ENCODE measurements at regions not wholly inside any gene's neighbourhood (a gene's known extent, or its start where the extent isn't known, plus 50 kb on each side); places are given as distances from the start of the nearest gene placed in this dataset.

DNA sequence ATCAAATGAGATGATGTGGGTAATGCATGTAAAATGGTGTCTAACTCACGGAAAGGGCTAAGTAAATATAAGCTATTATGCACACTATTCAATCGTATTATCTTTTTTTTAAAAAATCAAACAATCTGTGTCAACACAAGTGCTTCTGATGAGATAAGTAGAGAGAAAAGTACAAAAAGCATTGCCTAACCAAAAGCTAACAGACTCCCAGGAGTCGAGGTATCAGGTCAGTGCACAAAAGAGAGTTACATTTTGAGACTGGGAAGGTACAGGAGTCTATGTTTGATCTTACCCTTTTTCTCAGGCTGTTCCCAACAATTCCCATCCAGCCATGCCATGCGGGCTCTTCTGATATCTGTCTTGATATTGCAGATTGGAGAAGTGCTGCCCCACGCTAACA, 203.3 kb upstream of the ZIC3 start:
- Mint-ChIP-seq H3K27ac (ENCODE audit: unreplicated experiment) (no peak overlapping the region), H3K4me3 (ENCODE audit: unreplicated experiment) (no peak overlapping the region), H3K27me3 (ENCODE audit: unreplicated experiment) (no peaks in the 10 kb centered on the region), H3K4me1 (ENCODE audit: low read depth, unreplicated experiment) (no peaks in the 10 kb centered on the region), H3K9me3 (ENCODE audit: unreplicated experiment) (no peaks in the 10 kb centered on the region), H3K36me3 (ENCODE audit: unreplicated experiment) (no peaks in the 10 kb centered on the region)
- TF ChIP-seq, protein P1, sequence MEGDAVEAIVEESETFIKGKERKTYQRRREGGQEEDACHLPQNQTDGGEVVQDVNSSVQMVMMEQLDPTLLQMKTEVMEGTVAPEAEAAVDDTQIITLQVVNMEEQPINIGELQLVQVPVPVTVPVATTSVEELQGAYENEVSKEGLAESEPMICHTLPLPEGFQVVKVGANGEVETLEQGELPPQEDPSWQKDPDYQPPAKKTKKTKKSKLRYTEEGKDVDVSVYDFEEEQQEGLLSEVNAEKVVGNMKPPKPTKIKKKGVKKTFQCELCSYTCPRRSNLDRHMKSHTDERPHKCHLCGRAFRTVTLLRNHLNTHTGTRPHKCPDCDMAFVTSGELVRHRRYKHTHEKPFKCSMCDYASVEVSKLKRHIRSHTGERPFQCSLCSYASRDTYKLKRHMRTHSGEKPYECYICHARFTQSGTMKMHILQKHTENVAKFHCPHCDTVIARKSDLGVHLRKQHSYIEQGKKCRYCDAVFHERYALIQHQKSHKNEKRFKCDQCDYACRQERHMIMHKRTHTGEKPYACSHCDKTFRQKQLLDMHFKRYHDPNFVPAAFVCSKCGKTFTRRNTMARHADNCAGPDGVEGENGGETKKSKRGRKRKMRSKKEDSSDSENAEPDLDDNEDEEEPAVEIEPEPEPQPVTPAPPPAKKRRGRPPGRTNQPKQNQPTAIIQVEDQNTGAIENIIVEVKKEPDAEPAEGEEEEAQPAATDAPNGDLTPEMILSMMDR (IDR thresholded peaks at IDR 0.05; ENCODE audit: partially characterized antibody, unreplicated experiment) = no peak
- no peak for DNase-seq

DNA sequence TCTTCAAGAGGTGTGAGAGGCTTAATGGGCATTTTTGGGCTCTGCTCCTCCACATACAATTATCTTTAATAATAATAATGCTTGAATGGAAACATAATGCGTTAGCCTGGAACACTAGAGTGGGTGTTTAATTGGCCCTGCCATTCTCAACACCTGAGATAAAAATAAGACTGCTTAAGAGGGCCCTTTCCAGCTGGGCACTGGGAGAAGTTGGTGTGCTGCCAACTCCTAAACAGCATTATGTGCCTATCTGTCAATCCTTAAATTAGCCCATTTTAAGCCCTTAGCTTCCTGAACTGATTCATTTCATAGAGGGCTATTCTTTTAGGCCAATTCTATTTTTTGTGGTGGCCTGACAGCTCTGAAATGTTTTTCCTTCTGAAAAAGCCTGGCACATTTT, 211.1 kb upstream of the ZIC3 start:
- Mint-ChIP-seq H3K4me3 (ENCODE audit: unreplicated experiment) (no peak overlapping the region), H3K9me3 (ENCODE audit: unreplicated experiment) (no peaks in the 10 kb centered on the region), H3K27me3 (ENCODE audit: unreplicated experiment) (no peaks in the 10 kb centered on the region), H3K4me1 (ENCODE audit: low read depth, unreplicated experiment) (no peaks in the 10 kb centered on the region), H3K27ac (ENCODE audit: unreplicated experiment) (no peak overlapping the region), H3K36me3 (ENCODE audit: unreplicated experiment) (no peaks in the 10 kb centered on the region)
- TF ChIP-seq, protein P1 (IDR thresholded peaks at IDR 0.05; ENCODE audit: partially characterized antibody, unreplicated experiment) = no peak
- DNase-seq = no peak

DNA sequence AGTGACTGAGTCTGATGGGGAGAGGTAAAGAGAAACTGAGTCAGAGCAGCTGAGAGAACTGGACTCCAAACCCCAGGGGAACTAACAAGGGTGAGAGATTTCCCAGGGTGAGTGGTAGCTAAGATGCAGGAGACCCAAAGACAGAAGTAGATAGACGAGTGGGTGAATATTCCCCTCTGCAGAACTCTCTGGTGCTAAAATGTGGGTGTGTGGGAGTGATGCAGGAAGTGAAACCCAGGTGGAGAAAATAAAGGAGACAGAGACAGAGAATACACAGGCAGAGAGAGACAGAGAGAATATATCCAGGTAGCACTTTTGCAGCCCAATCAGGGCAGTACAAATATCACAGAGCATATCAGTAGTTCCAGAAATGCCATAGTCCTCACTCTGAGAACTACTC, 212.5 kb upstream of the ZIC3 start:
- no peaks in the 10 kb centered on the region for H3K36me3 Mint-ChIP-seq (ENCODE audit: unreplicated experiment)
- no peaks in the 10 kb centered on the region for H3K4me1 Mint-ChIP-seq (ENCODE audit: low read depth, unreplicated experiment)
- H3K27ac Mint-ChIP-seq (ENCODE audit: unreplicated experiment) = no peak overlapping the region
- DNase-seq = no peak
- no peak overlapping the region for H3K4me3 Mint-ChIP-seq (ENCODE audit: unreplicated experiment)
- TF ChIP-seq, protein P1 (IDR thresholded peaks at IDR 0.05; ENCODE audit: partially characterized antibody, unreplicated experiment) = no peak
- no peaks in the 10 kb centered on the region for H3K27me3 Mint-ChIP-seq (ENCODE audit: unreplicated experiment)
- no peaks in the 10 kb centered on the region for H3K9me3 Mint-ChIP-seq (ENCODE audit: unreplicated experiment)

DNA sequence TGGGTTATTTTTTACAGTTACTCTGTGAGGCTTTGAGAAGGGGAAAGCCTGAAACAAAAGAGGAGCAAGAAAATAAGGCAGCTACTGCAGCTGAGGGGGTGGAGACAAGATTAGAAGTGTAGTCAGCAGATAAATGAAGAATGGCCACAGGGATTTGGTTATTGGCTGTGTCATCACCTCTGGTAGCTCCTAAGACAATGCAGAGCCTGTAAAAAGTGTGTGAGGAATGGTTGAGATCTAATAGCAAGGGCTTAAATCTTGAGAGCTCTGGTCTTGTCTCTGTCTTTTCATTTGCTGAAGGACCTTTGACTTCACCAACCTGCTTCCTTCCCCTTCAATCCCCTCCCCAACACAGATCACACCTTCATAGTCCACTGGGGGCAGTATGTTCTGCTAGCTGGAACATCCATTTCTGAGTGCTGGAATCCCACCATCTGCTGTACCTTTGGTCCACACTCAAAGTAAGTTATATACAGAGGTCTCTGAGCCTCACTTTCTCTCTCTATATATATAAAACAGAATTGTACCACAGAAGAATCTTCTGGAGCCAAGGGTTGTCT, 213.7 kb upstream of the ZIC3 start:
- DNase-seq = no peak
- no peaks in the 10 kb centered on the region for H3K27me3 Mint-ChIP-seq (ENCODE audit: unreplicated experiment)
- H3K4me3 Mint-ChIP-seq (ENCODE audit: unreplicated experiment) = no peak overlapping the region
- H3K27ac Mint-ChIP-seq (ENCODE audit: unreplicated experiment) = no peak overlapping the region
- no peaks in the 10 kb centered on the region for H3K4me1 Mint-ChIP-seq (ENCODE audit: low read depth, unreplicated experiment)
- H3K9me3 Mint-ChIP-seq (ENCODE audit: unreplicated experiment) = no peaks in the 10 kb centered on the region
- H3K36me3 Mint-ChIP-seq (ENCODE audit: unreplicated experiment) = no peaks in the 10 kb centered on the region
- TF ChIP-seq, protein P1 (IDR thresholded peaks at IDR 0.05; ENCODE audit: partially characterized antibody, unreplicated experiment) = no peak

DNA sequence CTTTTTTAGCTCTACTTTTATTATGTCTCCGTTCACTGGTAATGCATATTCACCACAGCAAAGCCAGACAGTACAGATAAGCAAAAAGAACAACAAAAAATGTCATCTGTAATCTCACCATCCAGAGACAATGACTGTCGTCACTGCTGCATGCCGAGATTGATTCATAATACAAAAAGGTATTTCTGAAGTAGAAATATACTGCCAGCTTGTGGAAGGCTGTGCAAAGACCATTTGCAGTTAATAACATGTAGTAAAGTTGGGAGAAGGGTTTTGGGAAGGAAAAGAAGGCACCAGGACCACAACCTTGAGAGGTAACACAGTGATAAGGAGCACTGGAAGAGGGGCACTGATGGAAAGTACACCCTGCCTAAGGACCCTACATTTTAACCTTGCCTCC, 223.0 kb upstream of the ZIC3 start:
- Mint-ChIP-seq H3K9me3 (ENCODE audit: unreplicated experiment) (no peaks in the 10 kb centered on the region), H3K4me3 (ENCODE audit: unreplicated experiment) (no peak overlapping the region), H3K27me3 (ENCODE audit: unreplicated experiment) (peaks cover 3% of the 10 kb centered on the region), H3K36me3 (ENCODE audit: unreplicated experiment) (no peaks in the 10 kb centered on the region), H3K27ac (ENCODE audit: unreplicated experiment) (no peak overlapping the region), H3K4me1 (ENCODE audit: low read depth, unreplicated experiment) (no peaks in the 10 kb centered on the region)
- DNase-seq = no peak
- TF ChIP-seq, protein P1 (IDR thresholded peaks at IDR 0.05; ENCODE audit: partially characterized antibody, unreplicated experiment) = no peak
